NCI-H524 (cell line): ENCODE measurements at regions not wholly inside any gene's neighbourhood (a gene's known extent, or its start where the extent isn't known, plus 50 kb on each side); places are given as distances from the start of the nearest gene placed in this dataset.
A peak's percentile ranks its signal among the peaks of the same experiment; 100 is the strongest.
"Not testable (repeated sequence)": the region's sequence is repeated elsewhere in the genome, so short reads cannot be mapped to it uniquely, and the experiment has no call there.

Experiments
- DNase-seq, 2 experiments: peaks; one replicate each; lab custom pipeline; 2025; lab: John Stamatoyannopoulos, UW

DNA sequence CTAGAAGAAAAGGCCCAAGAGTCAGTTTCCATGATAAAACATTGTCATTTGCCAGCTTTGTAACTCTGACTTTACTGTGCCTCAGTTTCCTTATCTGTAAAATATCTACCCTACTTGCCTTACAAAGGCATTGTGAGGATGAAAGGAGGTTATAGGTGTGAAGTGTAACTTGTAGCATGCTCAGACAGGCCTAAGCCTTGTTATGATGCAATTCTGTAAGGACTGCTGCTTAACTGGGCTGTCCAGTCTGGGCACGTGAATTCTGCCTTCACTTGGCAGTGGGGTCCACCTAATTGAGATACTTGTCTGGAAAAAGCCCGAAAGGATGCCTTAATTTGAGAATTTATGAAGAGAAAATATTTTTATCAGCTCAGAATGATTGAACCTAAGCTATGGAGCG, 114.5 kb upstream of the DYRK2 start:
- DNase-seq: no peak

DNA sequence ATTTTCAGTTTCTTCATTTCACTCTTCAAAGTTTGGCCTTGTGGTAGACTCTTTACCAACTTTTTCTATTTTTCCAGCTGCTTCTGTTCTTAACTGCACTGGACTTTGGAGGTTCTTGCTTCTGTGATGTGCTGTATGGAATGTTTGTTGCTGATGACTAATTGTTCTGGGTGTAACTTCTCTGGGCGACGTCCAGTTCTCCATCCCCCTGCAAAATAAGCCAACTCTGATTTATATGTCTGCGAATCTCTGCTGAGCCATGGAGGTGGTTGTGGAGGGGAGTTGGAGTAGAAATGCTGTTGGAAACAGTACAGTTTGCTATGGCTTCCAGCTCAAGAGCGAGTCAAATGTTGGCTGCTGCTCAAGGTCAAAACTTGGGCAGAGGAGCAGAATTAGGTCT, 113.9 kb upstream of the DYRK2 start:
- DNase-seq: no peak

DNA sequence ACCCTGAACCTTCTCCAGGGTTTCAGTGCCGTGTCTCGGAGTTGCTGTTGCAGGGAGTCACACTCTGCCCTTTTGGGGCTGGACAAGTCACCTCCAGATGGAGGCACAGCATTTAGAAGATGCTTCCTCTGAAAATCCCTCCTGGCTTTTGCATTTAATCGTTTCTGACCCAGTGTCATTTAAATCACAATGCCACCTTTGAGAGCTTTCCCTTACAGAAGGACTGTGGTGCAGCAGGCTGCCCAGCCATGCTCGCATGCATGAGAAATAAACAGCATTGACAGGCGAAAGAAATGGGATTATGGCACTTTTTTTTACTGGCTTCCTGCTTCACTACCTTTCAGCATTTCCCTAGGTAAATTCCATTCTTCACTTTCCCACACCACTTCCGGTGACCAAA, 113.4 kb upstream of the DYRK2 start:
- DNase-seq: no peak

DNA sequence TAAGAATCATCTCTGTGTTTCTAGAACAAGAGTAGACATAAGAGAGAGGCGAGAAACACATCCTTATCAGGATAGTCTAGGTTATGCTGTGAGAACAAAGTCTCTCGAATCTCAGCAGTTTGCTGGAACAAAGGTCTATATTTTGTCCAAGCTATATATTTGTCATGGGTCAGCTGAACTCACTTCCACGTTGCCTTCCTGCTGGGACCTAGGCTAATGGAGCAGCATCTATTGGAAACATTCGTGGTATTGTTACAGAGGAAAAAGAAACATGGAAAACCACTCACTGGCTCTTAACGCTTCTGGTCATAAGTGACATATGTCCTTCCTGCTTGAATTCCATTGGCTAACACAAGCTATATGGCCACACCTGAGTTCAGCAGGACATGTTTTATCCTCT, 112.6 kb upstream of the DYRK2 start:
- no peak for DNase-seq

DNA sequence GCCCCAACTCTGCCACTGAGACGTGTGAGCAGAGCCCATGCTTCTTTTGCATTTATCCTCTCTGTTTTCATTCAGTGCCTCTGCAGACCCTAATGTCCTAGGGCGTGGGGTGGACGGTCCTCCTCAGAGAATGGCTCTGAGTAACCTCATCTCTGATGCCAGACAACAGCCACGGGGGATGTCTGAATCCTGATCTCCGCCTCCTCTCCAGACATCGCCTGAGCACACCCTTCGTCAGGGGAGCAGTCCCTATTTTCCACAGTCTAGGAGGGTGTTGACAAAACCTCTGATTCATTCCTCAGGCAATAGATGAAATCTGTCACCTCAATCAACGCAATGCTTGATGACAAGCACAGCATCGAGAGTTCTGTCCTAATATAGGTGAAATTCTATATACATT, 109.2 kb upstream of the DYRK2 start:
- no peak for DNase-seq

DNA sequence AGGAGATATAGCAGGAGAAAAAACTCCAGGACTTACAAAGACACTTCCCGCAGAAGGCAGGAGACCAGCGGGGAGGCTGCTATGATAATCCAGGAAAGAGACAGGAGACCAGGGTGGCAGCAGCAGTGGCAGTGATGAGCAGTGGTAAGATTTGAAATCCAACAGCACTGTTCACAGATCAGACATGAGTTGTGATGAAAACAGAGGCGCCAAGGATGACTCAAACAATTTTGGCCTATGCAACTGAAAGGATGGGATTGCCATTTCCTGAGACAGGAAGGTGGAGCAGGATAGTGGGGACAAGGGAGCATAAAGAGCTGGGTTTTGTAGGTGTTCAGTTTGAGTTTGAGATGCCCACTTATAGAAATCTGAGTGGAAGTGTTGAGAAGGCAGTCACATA, 108.6 kb upstream of the DYRK2 start:
- no peak for DNase-seq

DNA sequence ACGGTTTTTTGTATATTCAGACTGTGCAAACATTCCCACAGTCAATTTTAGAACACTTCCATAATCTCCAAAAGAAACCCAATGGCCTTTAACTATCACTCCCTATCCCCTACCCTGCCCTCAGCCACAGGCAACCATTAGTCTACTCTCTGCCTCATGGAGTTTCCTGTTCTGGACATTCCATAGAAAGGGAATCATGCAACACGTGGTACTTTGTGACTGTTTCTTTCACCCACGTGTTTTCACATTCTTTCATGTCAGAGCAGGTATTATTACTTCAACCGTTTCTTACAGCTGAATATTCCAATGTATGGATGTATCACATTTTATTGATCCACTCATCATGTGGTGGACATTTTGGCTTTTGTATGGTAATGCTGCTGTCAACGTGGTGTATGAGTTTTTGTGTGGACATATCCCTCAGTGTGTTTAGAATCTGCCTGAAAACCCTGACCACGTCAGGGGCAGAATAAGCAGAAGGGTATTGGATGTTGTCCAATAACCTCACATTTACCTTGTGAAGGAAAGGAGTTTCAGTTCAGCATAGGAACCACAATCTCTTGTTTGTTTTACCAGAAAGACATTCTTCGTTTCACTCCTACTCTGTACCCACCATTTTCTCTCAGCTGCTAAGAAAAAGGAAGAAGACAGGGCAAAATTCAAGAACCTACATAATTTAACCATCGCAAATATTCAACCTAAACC, 107.5 kb upstream of the DYRK2 start:
- DNase-seq: no peak

DNA sequence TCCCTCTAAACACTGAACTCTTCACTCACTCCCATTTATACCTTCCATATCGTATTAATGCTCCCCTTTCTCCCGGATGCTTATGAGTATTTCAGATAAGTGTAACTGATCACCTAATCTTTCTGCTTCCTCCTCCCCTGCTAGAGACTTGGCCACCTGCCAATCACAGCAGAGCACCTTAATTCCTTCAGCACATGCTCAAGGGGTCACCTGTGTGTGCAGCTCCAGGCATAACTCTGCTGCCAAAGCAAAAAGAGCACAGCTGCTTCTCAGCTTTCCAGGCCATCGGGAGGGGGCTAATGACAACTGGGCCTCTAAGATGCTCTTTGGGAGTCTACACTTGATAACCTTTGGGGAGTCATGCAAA, 106.9 kb upstream of the DYRK2 start:
- peak; percentile 43 to 80 for DNase-seq

DNA sequence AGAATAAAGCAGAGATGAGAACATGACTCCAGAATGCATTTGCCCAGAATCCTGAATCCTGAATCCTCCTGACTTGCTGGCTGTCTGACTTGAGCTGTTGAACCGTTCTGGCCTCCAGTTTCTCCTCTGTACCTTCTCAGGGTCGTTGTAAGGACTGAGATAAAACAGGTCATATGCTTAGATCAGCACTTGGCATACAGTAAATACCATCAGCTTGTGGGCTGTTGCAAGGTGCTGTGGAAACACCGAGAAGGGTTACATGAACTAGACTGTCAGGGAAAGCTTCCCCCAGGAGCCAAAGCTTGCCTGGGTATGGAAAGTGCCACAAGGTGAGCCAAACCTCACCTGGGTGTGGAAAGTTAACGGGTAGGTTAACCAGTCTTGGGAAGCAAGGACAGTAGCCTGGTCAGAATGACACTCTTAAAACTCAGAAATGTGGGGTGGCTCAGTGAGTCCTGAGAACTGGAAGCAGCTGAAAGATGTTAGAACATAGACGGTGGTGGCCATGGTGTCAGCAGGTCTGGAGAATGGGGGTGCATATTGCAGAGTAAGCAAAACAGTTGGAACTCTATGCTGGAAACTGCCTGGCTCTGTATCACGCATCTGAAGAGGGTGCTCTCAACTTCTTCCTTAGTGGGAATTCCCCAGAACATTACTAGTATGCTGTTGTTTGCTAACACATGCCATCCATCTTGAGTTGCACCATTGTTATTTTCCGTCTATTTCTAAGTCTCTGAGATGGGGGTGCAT, 105.3 kb upstream of the DYRK2 start:
- no peak for DNase-seq

DNA sequence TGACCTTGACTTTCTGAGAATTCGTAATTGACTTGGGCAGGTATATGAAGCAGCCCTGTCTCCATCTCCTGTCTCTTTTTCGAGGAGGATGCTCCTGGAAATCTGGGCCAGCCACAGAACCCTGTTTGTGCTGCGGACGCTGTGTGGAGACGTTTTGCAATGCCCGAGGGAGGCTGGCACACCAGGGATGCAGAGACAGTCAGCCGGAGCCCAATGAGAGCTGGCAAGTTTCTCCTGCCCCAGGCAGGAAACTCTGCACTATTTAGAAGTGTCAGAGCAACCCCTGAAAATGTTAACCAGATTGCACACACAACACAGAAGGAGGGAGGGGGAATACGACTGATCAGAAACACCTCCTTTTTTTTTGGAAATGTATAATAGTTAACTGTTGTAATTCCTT, 103.2 kb upstream of the DYRK2 start:
- no peak for DNase-seq

DNA sequence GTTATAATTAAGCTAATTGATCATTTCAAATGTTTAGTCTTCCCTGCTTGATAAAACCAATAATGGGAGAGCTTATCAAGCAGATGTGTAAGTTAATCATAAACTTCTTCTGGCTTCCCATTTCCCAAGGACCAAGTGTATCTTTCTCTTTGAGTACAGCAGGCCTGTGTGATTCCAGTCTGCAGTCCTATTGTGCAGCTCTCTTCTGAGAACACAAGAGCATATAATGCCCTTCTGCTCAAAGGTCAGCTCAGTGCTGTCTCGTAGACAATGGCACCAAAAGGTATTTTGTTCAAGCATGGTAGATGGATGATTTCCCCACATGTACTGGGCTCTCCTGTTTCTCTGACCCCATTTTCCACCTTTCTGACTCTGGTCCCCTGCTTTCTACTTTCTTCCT, 101.8 kb upstream of the DYRK2 start:
- DNase-seq: no peak

DNA sequence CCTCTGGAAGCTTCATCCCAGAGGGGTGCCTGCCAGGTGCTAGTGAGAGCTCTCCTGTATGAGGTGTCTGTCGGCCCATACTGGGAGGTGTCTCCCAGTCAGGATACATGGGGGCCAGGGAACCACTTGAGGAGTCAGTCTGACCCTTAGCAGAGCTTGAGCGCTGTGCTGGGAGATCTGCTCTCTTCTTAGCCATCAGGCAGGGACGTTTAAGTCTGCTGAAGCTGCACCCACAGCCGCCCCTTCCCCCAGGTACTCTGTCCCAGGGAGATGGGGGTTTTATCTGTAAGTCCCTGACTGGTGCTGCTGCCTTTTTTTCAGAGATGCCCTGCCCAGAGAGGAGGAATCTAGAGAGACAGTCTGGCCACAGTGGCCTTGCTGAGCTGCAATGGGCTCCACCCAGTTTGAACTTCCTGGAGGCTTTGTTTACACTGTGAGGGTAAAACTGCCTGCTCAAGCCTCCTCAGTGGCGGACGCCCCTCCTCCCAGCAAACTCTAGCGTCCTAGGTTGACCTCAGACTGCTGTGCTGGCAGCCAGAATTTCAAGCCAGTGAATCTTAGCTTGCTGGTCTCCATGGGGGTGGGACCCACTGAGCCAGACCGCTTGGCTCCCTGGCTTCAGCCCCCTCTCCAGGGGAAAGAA, 93.3 kb upstream of the DYRK2 start:
- DNase-seq: not testable (repeated sequence)

DNA sequence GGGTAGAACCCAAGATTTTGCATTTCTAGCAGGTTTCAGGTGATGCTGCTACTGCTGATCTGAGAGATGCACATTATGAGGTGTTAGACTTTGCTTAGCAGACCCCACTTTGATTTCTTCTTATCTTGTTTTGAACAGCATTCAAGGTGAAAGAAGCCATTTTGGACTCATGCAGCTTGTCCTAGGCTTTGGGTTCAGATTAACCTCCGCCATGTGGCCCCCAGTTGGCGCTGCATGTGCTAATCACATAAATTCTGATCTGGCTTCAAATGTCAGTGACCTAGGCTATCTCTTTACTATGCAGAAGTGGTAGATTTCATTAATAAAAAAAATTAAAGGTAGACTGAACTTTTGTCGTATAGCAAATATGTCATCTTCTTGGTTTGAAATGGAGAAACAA, 89.8 kb upstream of the DYRK2 start:
- DNase-seq: no peak

DNA sequence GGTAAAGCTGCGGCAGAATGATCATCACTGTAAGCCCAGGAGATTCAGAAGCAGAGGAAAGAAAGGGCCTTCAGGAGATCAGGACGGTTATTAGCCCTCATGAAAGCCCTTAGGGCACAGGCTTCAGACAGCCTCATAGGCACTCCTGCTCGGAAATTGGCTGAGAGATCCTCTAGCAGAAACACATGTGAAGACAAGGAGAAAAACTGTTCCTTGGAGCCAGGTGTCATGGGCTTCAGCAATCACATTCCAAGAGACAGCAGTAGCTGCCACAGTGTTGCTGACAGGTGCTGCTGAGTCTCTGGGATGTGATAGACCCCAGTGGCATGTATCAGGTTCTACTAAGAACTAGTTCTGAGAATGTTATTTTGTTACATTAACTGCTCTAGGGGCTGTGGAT, 88.8 kb upstream of the DYRK2 start:
- no peak for DNase-seq

DNA sequence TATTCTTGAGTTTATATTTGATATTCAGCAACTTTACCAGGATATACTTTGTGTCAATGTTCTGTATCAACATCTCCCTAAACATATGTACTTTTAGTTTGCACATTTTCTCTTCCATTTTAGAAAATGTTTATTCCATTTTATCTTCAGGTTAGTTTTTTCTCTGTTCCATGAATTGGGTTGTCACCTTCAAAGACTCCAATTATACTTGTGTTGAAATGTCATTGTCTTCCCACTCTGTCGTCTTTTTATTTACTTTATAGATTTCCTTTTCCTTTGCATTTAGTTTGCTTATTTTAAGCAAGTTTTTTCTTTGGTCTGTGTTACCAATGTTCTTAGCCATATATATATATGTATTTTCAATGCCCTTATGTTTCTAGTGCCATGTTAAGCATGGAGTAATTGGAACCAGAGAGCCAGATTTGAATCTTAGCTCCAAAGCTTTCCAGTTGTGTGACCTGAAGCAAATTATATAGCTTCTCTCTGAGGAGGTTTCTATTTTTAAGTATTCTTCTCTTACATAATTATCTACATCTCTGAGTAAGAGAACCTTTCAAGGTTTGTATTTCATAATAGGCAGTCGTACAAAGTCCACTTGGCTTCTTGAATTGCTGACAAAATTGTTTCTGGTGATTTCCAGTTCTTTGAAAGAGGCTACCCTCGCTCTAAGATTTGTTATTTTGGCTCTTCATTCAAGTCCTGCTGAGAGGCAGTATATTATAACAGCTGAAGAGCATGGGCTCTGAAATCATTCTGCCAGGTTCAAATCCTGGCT, 85.8 kb upstream of the DYRK2 start:
- no peak for DNase-seq

DNA sequence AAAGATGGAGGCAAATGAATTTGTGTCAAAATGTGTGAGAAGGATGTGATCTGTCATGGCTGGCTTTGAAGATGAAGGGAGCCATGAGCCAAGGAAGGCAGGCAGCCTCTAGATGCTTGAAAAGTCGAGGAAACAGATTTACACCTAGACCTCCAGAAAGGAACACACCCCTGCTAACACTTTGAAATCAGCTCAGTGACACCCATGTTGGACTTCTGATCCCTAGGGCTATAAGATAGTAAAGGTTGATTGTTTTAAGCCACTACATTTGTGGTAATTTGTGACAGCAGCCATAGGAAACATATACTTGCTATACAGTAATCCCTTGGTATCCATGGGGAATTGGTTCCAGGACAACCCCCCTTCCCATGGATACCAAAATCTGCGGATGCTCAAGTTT, 80.5 kb upstream of the DYRK2 start:
- no peak for DNase-seq

DNA sequence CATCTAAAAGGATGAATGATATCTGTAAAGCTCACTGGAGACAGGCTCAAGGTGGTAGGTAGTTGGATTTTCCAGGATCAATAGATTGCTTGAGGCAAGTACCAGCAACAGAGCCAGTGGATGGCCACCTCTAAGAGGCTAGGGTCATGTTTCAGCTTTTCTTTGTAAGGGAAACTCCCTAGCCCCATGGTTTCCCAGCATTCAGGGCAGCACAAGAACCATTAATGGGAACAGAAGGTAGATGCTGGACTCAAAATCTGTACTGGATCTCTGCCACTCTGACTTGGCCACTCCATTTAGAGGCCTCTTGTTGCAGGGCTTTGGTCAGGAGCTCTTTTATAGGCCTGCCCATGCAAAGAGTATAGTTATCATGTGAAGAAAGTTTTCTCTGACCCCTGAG, 76.1 kb upstream of the DYRK2 start:
- peak in 1 of 2 experiments; percentile 5 for DNase-seq

DNA sequence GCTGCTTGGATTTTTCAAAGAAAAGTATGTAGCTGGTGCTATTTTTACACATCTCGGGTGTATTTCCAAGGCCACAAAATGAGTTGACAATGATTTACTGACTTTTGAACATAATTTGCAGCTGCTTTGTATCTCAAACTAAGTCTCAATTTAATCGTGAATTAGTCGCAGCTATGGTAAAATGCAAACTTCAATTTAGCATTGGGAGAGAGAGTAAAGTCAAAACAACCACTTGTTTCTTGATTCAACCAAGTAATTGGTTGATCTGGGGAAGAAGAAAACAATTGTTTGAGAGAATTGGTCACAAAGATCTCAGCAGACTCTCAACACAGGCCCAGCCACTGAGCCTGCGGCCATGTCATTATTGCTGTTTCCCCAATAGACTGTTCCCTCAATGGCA, 75.0 kb upstream of the DYRK2 start:
- no peak for DNase-seq

DNA sequence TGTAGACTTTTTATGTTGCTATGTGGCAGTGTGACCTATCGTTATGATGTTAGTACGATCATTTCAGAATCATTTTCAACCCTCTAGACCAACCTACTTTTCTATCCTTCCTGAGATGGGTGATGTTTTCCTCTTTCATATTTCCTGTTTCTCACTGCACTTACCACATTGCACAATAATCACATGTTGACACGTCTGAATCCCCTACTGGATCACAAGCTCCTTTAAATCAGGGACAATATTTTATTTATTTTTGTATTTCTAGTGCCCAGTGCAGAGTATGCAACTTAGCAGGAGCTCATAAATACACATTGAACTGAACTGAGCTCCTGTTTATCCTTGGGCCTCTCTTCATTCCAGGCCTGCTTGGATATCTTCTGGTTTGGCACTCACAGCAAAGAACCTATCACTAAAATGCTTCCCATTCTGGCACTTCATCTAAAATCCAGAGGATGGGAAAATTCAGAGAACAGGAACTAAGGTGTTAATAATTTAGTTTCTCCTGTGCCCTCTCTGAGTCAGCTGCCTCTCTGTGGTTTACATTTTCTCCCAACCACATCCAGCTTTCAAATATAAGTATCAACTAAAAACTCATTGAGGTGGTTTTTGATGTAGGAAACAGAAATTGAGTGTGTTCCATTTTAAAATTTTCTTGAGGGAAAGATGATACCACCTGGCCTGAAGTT, 69.4 kb upstream of the DYRK2 start:
- no peak for DNase-seq

DNA sequence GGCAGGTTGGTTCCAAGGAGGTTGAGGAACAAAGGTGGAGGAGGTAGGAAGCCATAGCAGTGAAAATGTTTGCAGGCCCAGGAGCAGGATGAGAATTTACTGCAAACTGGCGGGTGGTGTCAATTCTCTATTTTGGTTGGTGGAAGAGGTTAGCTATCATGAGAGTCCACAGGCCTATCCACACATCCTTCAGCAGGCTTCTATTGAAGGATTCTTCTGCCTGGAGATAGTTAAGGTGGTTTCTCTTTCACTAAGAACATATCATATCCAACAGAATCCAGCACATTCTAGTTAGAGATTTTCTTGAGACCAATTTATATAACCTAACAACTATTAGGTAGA, 68.9 kb upstream of the DYRK2 start:
- DNase-seq: no peak

DNA sequence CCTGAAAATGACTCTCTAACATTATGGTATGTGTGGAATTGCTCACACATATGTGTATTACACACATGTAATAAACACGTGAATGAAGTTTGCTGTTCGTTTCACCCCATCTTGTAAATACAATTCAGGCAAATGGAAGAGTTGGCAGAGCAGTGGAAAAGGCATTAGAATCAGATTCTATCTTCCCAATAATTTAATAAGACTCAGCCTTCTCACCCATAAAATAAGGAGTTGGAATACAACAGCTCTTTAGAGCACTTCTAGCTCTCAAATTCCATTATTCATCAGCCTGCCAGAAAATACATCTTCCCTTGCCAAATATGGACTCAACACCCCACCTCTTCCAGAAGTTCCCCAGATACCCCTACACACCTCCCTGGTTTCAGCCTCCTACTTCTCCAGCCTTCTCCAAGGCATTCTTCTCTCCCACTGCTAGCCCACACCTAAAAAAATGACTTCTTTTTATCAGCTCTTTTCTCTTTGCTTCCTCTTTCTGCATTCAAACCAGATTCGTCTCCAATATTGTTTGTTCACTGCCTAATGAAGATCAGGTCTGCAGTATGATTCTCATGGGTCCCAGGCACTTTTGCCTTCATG, 66.2 kb upstream of the DYRK2 start:
- DNase-seq: no peak

DNA sequence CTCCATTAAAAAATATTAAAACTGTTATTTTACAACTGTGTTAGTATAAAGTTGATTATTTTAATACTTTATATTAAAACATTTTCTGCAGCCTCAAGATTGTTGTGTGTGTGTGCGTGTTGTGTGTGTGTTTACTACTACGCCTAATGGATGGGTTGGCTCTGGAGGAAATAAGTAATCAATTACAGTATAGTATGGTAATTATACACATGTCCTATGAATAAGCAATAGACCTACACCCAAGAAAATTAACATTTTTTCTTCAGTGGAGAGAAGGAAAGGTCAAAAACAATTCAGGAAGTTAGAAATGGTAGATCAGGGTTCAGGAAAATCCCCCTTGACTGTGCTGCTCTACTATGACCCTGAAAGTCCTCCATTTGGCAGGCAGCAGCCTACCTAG, 65.7 kb upstream of the DYRK2 start:
- DNase-seq: no peak
